ENCODE measurements at regions not wholly inside any gene's neighbourhood (a gene's known extent, or its start where the extent isn't known, plus 50 kb on each side); places are given as distances from the start of the nearest gene placed in this dataset.
"Not testable (repeated sequence)": the region's sequence is repeated elsewhere in the genome, so short reads cannot be mapped to it uniquely, and the experiment has no call there.

- no peak overlapping the region for H3K27ac ChIP-seq
- H3K27me3 ChIP-seq, result no peaks in the 10 kb centered on the region
- H3K9me2 ChIP-seq (replicated peaks; ENCODE audit: insufficient read depth), result no peaks in the 10 kb centered on the region
- H3K36me3 ChIP-seq (replicated peaks; ENCODE audit: insufficient read depth, low read depth), result no peaks in the 10 kb centered on the region
- no peaks in the 10 kb centered on the region for H3K4me1 ChIP-seq (ENCODE audit: insufficient read depth)
- H3K79me2 ChIP-seq, result no peaks in the 10 kb centered on the region
- no peak for DNase-seq (ENCODE audit: low spot score)
- no peak for TF ChIP-seq EZH2 (IDR thresholded peaks at IDR 0.05; ENCODE audit: borderline replicate concordance)
- TF ChIP-seq EZH2phosphoT487 (IDR thresholded peaks at IDR 0.05; ENCODE audit: low read depth, severe bottlenecking, unreplicated experiment), result no peak
- TF ChIP-seq CTCF (IDR thresholded peaks at IDR 0.05; ENCODE audit: poor library complexity), result no peak
- H2AFZ ChIP-seq, result no peak overlapping the region
- no peak overlapping the region for H3K4me3 ChIP-seq
- H4K20me1 ChIP-seq (ENCODE audit: insufficient read depth, poor library complexity, severe bottlenecking), result no peaks in the 10 kb centered on the region
- H3K4me2 ChIP-seq, result no peak overlapping the region
- H3K9me3 ChIP-seq (ENCODE audit: low read depth), result no peaks in the 10 kb centered on the region
Observed at GRCh38 chr4:104286867-104287266, 207.8 kb downstream of the CXXC4 start.

GRCh38 chr4:104283303-104283702 is 211.4 kb downstream of the CXXC4 start:
- Histone ChIP-seq H4K20me1 (ENCODE audit: insufficient read depth, poor library complexity, severe bottlenecking) (no peaks in the 10 kb centered on the region), H3K27me3 (no peaks in the 10 kb centered on the region), H3K9me2 (replicated peaks; ENCODE audit: insufficient read depth) (no peaks in the 10 kb centered on the region), H3K4me3 (no peak overlapping the region), H3K79me2 (no peaks in the 10 kb centered on the region), H3K4me2 (no peak overlapping the region), H3K4me1 (ENCODE audit: insufficient read depth) (no peaks in the 10 kb centered on the region), H2AFZ (no peak overlapping the region), H3K36me3 (replicated peaks; ENCODE audit: insufficient read depth, low read depth) (no peaks in the 10 kb centered on the region), H3K27ac (no peak overlapping the region), H3K9me3 (ENCODE audit: low read depth) (no peaks in the 10 kb centered on the region)
- no peak for DNase-seq (ENCODE audit: low spot score)
- no peak for TF ChIP-seq EZH2 (IDR thresholded peaks at IDR 0.05; ENCODE audit: borderline replicate concordance)
- TF ChIP-seq CTCF (IDR thresholded peaks at IDR 0.05; ENCODE audit: poor library complexity), result no peak
- TF ChIP-seq EZH2phosphoT487 (IDR thresholded peaks at IDR 0.05; ENCODE audit: low read depth, severe bottlenecking, unreplicated experiment), result no peak

GRCh38 chr4:104279744-104280143 is 214.9 kb downstream of the CXXC4 start:
- no peak overlapping the region for H2AFZ ChIP-seq
- TF ChIP-seq CTCF (IDR thresholded peaks at IDR 0.05; ENCODE audit: poor library complexity) (no peak), EZH2 (IDR thresholded peaks at IDR 0.05; ENCODE audit: borderline replicate concordance) (no peak), EZH2phosphoT487 (IDR thresholded peaks at IDR 0.05; ENCODE audit: low read depth, severe bottlenecking, unreplicated experiment) (no peak)
- DNase-seq (ENCODE audit: low spot score), result no peak
- H3K36me3 ChIP-seq (replicated peaks; ENCODE audit: insufficient read depth, low read depth), result no peaks in the 10 kb centered on the region
- no peaks in the 10 kb centered on the region for H3K27me3 ChIP-seq
- no peaks in the 10 kb centered on the region for H3K9me3 ChIP-seq (ENCODE audit: low read depth)
- no peaks in the 10 kb centered on the region for H4K20me1 ChIP-seq (ENCODE audit: insufficient read depth, poor library complexity, severe bottlenecking)
- no peak overlapping the region for H3K4me2 ChIP-seq
- 73% methylated on average over 5 of the region's 5 CpGs for WGBS (ENCODE audit: low lambda C conversion rate, missing lambda C conversion rate)
- no peaks in the 10 kb centered on the region for H3K79me2 ChIP-seq
- no peaks in the 10 kb centered on the region for H3K4me1 ChIP-seq (ENCODE audit: insufficient read depth)
- no peak overlapping the region for H3K4me3 ChIP-seq
- H3K27ac ChIP-seq, result no peak overlapping the region
- H3K9me2 ChIP-seq (replicated peaks; ENCODE audit: insufficient read depth), result no peaks in the 10 kb centered on the region

- Histone ChIP-seq H3K79me2 (no peaks in the 10 kb centered on the region), H3K4me2 (no peak overlapping the region), H3K9me3 (ENCODE audit: low read depth) (no peaks in the 10 kb centered on the region), H3K27ac (no peak overlapping the region), H4K20me1 (ENCODE audit: insufficient read depth, poor library complexity, severe bottlenecking) (no peaks in the 10 kb centered on the region), H3K9me2 (replicated peaks; ENCODE audit: insufficient read depth) (no peaks in the 10 kb centered on the region), H3K4me3 (no peak overlapping the region), H3K4me1 (ENCODE audit: insufficient read depth) (no peaks in the 10 kb centered on the region), H2AFZ (no peak overlapping the region), H3K27me3 (no peaks in the 10 kb centered on the region), H3K36me3 (replicated peaks; ENCODE audit: insufficient read depth, low read depth) (no peaks in the 10 kb centered on the region)
- no peak for DNase-seq (ENCODE audit: low spot score)
- WGBS (ENCODE audit: low lambda C conversion rate, missing lambda C conversion rate), result 86% methylated on average over 2 of the region's 2 CpGs
- TF ChIP-seq EZH2 (IDR thresholded peaks at IDR 0.05; ENCODE audit: borderline replicate concordance) (no peak), EZH2phosphoT487 (IDR thresholded peaks at IDR 0.05; ENCODE audit: low read depth, severe bottlenecking, unreplicated experiment) (no peak), CTCF (IDR thresholded peaks at IDR 0.05; ENCODE audit: poor library complexity) (no peak)
Observed at GRCh38 chr4:104272966-104273365, 221.7 kb downstream of the CXXC4 start.

GRCh38 chr4:104269603-104270002 is 225.1 kb downstream of the CXXC4 start:
- H3K36me3 ChIP-seq (replicated peaks; ENCODE audit: insufficient read depth, low read depth); H3K4me2 ChIP-seq; H3K27ac ChIP-seq; H3K9me2 ChIP-seq (replicated peaks; ENCODE audit: insufficient read depth); H3K79me2 ChIP-seq; H3K27me3 ChIP-seq; H3K9me3 ChIP-seq (ENCODE audit: low read depth); DNase-seq (ENCODE audit: low spot score); H4K20me1 ChIP-seq (ENCODE audit: insufficient read depth, poor library complexity, severe bottlenecking); H2AFZ ChIP-seq; H3K4me1 ChIP-seq (ENCODE audit: insufficient read depth); H3K4me3 ChIP-seq: not testable (repeated sequence)
- 88% methylated on average over 5 of the region's 5 CpGs for WGBS (ENCODE audit: low lambda C conversion rate, missing lambda C conversion rate)
